Activated CD4-positive, alpha-beta T cell treated with anti-CD3 and anti-CD28 coated beads, Interleukin-2, amount 50 U/mL, for 24 hours (primary cell): ENCODE measurements at regions not wholly inside any gene's neighbourhood (a gene's known extent, or its start where the extent isn't known, plus 50 kb on each side); places are given as distances from the start of the nearest gene placed in this dataset.

ENCODE experiments used
- DNase-seq, 2 donors: peaks; one replicate each; pipeline ENCODE4 v3.0.0-alpha.2; 2020; ENCODE audit warnings: low read depth in 1 of 2, low spot score in 1 of 2

DNA sequence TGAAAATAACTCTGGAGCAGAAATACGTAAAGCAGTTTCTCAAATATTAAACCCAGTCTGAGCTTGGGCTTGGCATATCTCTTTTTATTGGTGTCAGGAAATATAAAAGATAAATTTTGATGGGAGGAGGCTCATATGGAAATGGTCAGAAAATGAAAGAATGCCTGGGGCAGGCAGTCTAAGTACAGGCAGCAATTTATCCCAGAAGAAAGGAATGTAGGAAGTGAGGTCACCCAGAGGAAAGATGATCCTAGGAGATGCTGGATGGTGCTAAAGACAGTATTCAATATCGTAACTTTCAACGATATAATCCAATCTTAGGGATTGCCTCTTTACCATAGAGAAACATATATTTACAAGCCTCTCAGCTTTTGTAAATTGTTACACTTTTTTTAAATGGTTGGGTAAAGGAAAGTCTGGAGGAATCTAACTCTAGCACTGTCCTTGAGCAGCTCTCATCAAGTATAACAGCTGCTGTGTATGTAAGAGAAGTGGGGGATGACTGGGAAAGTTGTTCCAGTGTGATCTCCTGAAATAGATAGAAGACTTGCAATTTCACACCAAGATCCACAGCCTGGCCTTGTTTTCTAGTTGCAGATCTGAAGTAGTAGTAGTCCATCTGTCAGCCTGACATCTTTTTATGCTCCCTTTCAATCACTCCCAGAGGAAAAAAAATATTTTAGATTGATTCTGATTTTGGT lies 256.9 kb upstream of the SASH1 start:
- no peak for DNase-seq

DNA sequence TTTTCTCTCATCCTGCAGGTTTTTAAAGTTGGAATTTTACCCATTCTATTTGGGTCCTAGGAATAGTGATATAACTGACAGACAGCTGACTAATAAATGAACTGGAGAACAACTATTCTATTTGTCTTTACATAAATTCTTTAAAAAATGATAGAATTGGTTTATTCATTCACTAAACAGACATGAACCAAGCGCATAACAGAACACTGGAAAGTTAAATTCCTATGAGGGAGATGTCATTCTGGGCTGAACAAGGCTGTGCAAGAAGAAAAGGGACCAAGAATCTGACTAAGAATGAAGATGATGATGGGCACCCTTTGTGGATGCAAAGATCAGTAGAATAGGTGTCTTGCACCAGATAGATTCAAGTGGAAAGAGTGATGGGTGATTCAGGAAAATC lies 256.3 kb upstream of the SASH1 start:
- no peak for DNase-seq

DNA sequence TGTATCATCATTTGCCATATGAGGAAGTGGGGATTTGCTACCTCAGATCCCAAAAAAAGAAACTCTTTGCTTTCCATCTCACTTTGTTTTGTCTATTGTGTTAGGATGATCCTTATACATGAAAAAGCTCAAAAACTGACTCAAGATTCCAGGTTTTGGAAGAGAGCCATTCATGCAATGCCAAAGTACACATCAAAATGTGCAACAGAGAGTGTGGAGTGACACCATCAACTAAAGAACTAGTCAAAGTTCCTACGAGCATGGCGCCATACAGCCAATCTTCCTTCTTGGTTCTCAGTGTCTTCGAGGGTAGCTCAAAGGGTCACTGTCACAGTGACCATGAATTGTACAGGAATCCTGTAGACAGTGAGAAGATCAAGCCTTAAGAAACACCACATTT lies 255.8 kb upstream of the SASH1 start:
- no peak for DNase-seq

DNA sequence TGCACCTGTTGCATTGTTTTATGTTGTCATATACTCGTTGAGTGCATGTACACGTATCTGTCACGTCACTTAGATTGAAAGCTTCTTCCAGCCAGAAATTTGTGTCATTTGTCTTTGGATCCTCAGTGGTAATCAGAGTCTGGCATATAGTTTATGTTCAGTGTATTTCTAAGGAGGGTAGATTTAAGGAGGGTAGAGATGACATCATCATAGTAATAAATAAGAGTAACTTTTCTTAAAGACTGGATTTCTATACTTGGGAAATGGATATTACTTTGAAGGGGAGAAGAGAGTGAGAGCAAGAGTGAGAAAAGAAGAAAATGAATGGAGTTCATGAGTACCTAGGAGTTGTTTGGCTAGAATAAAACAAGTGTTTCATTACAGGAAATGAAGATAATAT lies 255.0 kb upstream of the SASH1 start:
- DNase-seq = no peak

DNA sequence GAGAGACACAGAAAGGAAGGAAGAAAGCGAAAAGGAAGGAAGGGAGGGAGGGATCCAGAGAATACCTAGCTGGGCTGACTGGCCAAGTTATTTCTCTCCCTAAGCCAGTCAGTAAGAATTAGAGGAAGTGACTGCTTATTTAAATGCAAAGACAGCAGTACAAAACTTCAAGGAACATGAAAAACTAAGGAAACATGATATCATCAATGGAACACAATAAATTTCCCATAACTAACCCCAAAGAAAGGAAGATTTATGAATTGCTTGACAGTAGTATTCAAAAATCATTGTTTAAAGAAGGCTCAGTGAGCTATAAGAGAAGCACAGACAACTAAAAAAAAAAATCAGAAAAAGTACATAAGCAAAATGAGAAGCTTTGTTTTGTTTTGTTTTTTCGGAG lies 252.3 kb upstream of the SASH1 start:
- DNase-seq = no peak

DNA sequence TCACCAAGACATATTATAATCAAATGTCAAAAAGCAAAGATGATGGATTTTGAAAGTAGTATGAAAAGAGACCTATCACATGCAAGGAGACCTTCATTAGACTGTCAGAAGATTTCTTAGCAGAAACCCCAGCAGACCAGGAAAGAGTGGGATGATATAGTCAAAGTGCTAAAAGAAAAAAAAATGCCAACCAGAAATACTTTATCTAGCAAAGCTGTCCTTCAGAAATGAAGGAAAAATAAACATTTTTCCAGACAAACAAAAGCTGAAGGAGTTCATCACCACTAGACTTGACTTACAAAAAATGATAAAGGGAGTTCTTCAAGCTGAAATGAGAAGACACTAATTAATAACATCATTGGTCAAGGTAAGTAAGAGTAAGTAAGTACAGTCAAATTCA lies 251.2 kb upstream of the SASH1 start:
- no peak for DNase-seq

DNA sequence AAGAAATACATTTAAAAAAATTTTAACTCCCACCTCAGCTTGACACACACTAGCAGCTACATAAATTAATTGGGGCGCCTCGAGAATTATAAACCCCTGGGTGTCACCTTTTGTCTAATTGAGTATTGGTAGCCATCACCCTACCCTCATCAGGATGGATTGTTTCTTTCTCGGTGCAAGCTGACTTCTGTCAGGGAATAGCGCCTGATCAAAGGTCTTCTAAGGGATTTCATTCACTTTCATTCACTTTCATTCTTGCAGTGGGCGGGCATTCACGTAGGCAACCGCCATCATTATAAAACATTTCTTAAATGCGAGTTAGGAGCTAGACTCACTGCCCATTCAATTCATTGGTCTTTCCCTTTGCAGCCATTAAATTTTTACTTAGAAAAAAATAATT lies 239.2 kb upstream of the SASH1 start:
- DNase-seq = no peak

DNA sequence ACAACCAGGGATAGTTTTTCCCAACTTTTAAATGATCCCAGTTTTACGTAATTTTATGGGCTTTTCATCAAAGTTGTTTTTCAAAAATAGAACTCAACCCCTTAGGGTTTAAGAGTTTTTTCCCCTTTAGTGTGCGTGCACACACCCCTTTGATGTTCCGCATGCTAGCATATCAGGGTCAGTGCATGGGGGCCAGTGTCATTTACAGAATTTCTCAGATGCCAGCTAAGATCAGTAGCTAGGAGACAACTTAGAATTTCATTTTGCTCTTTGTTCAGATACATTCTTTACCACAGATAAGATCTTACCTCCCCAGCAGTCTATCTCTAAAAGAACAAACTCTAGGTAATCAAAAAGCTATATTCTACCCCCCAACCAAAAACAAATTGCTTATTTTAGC lies 238.5 kb upstream of the SASH1 start:
- no peak for DNase-seq

DNA sequence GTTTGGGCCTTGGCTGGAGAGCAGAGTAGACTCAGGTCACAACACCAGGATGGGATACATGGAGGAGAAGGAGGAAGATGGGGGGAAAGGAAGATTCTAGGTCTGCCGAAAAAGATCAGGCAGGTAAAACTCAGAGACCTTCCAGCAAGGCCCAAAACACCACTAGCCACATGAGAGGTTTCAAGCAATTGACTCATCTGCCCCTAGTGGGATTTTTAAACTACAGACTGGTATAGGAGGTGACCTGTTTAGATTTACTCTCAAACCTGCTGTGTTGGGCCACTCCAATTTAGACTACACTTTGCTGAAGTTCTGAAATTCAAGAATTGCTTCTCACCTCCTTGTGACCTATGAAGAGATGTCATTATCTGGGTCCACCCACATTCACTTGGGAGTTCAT lies 236.9 kb upstream of the SASH1 start:
- no peak for DNase-seq

DNA sequence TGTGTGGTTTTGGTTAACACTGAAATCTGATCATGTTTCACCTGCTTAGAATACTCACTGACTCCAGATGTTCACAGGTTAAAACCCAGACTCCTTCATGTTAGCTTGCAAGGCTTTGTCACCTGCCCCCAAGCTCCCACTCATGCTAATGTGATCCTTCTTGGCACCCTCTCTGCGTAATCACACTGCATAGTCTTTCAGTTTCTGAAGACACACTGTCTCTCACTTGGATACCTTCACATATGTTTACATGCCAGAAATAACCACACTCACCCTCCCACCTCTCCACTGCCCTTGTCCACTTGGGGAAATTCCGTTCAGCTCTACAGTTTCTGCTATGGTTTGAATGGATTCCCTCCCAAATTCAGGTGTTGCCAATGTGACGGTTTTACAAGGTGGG lies 234.7 kb upstream of the SASH1 start:
- no peak for DNase-seq

DNA sequence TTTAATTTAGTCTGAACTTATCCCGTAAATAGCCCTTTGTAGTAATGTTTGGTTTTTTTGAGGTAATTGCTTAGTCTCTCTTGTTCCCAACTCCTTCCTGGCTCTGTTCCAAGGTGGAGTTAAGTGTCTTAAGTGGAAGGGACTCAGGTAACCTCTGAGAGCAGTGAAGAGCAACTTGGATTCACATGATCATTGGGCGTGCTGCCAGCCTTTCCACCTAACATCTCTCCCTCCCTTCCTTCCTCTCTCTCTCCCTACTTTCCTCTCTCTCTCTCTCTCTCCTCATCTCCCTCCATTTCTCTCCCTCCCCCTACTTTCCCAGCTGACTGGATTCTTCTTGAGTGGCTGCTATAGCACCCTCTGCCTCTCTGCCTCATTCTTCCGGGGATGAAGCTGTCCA lies 232.9 kb upstream of the SASH1 start:
- DNase-seq = no peak

DNA sequence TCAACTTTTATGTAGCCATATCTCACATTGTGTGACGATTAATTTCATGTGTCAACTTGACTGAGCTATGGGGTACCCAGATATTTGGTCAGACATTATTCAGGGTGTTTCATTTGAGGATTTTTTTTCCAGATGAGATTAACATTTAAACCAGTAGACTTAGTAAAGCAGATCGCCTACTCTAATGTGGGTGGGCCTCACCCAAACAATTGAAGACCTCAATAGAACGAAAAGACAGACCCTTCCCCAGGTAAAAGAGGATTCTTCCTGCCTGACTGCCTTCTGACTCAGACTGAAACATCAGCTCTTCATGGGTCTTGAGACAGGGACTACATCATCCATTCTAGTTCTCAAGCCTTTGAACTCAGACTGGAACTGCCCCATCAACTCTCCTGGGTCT lies 231.7 kb upstream of the SASH1 start:
- DNase-seq = no peak

DNA sequence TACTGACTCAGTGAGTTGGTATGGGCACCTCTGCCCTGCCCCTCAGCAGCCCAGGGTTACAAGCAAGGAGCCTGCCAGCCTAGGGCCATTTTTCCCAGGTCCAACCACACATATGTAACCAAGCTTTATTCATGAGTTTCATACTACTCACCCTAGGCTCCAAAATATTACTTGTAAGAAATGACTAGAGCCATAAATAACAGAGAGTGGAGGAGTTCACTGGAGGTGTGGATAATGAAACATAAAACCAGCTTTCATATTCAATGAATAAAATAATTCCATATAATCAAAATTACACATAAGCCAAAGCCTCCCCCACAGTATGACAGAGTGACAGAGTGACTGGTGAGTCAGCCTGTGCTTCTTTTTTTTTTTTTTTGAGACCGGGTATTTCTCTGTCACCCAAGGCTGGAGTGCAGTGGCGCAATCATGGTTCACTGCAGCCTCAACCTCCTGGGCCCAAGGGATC lies 229.8 kb upstream of the SASH1 start:
- DNase-seq = no peak

DNA sequence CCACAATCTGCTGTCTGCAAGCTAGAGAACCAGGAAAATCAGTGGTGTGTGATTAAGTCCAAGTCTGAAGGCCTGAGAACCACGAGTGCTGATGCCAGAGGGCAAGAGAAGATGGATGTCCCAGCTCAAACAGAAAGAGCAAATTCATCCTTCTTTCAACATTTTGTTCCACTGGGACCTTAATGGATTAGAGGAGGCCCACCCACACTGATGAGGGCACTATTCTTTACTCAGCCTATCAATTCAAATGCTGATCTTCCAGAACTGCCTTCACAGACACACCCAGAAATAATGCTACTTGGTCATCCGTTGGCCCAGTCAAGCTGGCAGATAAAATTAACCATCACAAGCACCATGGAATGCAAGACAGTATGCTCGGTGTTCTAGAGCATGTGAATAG lies 226.6 kb upstream of the SASH1 start:
- DNase-seq = no peak

DNA sequence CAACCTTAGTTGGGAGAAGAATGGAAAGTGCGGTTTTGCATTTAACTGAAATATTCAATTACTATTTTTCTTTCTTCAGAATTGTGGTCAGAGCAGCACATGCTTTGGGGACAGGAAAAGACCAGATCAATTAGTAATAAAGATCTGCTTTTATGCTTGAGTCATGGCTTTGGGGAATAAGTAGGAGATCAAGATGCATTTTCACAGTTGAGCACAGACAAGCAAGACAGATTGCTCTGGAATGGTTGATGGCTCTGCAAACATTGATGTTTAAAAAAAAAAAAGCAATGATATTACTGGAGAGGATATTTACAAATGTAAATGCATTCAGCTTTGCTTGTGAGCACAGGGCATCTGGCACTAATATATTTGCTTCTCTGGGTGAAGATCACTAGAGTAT lies 224.4 kb upstream of the SASH1 start:
- no peak for DNase-seq

DNA sequence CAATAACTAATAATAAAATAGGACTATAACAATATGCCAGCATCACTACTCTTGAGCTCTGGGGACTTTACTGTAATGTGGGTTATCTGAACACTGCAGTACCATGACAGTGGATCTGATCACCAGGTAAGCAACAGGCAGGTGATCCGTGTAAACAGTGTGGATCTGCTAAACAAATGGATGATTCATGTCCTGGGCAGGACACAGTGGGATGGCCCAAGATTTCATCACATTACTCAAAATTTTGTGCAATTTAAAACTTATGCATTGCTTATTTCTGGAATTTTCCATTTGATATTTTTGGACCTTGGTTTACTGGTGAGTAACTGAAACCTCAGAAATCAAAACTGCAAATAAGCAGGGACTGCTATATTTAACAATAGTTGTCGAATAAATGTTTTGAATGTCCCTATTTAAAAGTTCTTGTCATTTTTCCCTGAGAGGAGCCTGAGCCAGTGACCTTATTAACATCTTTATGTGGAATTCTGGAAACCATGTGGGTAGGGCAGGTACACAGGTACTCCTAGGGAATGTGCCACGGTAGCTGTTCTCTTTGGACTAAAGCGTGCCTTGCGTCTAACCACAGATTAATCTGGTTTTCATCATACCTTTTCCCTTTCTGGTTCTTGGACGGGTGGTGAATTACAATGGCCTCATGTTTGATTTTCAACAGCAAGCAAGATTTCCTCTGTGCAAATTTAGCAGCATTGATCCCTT lies 214.5 kb upstream of the SASH1 start:
- no peak for DNase-seq

DNA sequence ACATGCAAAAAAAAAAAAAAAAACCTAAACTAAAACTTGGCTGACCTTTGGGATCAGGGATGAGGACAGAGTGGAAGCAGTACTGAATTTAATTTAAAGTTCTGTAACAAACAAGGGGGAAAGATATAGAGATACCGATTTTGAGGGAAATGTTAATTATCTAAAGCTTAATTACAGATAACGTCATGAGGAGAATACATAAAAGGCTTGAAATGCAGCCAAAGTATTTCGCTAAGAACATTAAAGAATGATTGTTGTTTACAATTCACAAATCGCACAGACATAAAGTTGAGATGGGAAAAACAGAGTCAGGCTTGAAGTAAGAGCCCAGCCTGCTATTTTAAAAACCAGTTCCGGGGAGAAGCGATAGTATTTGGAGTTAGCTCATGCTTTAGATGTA lies 208.0 kb upstream of the SASH1 start:
- no peak for DNase-seq

DNA sequence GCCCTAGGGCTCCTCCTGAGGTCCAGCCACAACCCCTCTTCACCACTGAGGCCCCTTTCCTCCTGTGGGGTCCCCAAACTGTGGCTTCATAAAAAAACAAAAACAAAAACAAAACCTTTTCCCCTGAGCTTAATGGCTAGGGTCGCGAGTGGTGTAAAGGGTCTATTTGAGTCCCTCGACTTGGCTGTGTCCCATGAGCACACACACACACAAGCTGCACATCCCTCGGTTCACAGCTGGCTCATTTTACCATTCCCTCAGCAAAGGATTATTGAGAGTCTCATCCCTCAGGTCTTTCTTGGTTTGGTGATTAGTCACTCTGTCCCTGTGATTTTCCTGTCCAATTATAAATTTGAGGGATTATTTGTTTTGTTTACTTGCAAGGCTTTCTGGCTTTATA lies 206.1 kb upstream of the SASH1 start:
- DNase-seq = no peak

DNA sequence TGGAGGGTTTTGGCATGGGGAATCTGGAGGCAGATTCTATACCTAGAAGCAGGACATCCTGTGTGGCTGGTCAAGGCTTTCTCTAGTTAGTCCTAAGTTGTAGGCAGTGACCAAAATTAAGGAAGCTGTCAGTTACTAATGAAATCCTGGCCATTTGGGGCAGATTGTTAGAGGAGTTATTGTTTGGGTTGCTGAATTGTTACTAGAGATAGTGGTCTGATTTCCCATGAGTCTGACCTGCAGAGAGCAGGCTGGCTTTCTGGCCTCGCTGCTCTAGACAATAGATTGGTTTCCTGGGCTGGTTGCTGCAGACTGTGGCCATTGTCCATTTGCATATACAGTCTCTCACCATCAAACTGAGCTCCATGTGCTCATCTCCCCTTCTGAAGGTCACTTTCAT lies 205.0 kb upstream of the SASH1 start:
- no peak for DNase-seq

DNA sequence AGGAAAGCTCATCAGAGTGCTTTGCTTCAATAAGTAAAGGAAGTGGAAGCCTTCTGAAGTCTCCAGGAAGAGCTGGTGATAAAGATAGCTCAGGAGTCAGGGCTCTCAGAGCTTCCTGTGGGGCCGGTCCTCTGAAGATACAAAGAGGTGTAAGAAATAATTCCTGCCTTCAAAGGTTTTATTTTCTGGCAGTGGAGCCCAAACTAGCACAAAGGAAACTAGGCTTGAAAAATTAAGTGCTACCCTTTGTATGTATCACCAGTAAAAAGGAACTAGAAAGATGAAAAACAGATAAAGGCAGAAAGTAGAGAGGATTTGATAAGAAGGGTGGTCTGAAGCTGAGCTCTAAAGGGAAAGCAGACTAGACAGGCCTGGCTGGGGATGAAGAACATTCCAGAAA lies 204.1 kb upstream of the SASH1 start:
- no peak for DNase-seq

DNA sequence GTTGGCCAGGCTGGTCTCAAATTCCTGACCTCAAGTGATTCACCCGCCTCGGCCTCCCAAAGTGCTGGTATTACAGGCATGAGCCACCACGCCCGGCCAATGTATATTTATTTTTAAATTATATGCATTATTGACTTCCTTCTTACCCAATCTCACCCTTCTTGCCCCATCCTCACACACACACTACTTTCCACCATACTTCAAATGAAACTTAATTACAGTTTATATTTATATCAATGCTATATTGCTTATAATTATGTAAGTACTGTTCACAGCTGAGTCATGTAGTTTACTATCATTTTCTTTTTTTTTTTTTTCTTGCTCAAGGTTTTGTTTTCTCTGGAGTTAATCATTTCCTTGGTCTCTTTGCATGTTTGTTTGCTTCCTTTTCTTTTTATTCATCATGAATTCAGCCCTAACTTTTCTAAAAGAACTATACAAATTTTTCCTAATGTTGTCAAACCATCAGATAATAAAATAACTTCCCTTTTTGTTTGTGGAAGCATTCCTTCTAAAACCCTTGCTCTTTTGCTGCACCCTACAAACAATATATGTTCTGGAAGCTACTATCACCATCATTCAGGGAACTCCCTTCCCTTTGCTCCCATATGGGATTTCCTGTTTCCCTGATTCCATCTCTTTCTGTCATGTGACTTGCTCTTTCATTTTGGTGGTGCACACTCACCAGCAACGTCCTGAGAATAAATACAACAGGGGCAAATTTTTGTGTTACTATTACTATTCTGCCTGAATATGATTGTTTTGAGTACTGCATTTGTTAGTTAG lies 201.7 kb upstream of the SASH1 start:
- DNase-seq = no peak

DNA sequence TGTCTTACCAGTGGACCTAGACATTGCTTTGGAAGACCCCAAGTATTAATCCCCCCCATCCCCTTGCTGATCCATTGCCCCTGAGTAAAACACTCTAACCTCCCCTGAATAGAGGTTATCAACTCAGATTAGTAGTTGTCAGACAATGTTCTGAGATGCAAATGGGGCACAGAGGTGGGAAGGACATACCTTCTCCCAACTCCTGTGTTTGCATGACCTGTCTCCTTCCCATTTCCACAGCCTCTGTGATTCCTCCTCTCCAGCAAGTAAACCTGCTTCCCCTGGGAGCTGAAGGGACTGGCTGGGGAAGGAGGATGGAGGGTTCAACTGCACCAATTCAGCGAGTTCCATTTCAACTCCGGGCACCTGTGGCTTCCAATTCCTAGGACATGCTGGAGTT lies 199.8 kb upstream of the SASH1 start:
- no peak for DNase-seq
